AG09309 (cell line): ENCODE measurements at regions not wholly inside any gene's neighbourhood (a gene's known extent, or its start where the extent isn't known, plus 50 kb on each side); places are given as distances from the start of the nearest gene placed in this dataset.

ENCODE experiments used
- DNase-seq: peaks from one replicate; pipeline ENCODE4 v3.0.0-alpha.2; 2010; ENCODE audit warnings: low read depth
- H3K4me3 ChIP-seq: 2 replicates; pipeline ENCODE4 v1.5.1; 2011; ENCODE audit warnings: mild to moderate bottlenecking, low read depth, low read length, moderate library complexity; ENCODE audit not compliant: control insufficient read depth
- TF ChIP-seq, protein P1 (sequence below): IDR thresholded peaks from 2 replicates; pipeline ENCODE4 v1.5.1; 2011; ENCODE audit warnings: mild to moderate bottlenecking, low read depth, low read length, inconsistent platforms; ENCODE audit not compliant: insufficient read depth, control insufficient read depth; ENCODE audit errors: missing control alignments

DNA sequence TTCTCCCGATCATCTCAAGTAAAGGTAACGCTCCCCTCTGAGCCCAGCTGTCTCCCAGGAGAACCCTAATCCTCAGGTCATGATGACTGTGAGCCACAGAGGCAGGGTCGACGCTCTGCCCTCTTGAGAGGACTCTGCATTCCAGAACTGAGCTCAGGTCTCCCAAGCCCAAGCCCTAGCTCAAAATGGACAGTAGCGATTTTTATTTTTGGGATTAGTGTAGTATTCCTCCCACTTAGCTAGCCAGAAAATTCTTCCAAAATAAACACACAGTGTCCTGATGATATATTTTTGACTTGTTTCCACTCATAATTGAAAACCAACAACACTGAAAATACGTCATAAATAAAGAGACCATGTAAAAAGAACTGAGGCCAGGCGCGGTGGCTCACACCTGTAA is 462.0 kb upstream of the MGMT start:
- H3K4me3 ChIP-seq = no peak overlapping the region
- no peak for DNase-seq
- TF ChIP-seq, protein P1, sequence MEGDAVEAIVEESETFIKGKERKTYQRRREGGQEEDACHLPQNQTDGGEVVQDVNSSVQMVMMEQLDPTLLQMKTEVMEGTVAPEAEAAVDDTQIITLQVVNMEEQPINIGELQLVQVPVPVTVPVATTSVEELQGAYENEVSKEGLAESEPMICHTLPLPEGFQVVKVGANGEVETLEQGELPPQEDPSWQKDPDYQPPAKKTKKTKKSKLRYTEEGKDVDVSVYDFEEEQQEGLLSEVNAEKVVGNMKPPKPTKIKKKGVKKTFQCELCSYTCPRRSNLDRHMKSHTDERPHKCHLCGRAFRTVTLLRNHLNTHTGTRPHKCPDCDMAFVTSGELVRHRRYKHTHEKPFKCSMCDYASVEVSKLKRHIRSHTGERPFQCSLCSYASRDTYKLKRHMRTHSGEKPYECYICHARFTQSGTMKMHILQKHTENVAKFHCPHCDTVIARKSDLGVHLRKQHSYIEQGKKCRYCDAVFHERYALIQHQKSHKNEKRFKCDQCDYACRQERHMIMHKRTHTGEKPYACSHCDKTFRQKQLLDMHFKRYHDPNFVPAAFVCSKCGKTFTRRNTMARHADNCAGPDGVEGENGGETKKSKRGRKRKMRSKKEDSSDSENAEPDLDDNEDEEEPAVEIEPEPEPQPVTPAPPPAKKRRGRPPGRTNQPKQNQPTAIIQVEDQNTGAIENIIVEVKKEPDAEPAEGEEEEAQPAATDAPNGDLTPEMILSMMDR = no peak

DNA sequence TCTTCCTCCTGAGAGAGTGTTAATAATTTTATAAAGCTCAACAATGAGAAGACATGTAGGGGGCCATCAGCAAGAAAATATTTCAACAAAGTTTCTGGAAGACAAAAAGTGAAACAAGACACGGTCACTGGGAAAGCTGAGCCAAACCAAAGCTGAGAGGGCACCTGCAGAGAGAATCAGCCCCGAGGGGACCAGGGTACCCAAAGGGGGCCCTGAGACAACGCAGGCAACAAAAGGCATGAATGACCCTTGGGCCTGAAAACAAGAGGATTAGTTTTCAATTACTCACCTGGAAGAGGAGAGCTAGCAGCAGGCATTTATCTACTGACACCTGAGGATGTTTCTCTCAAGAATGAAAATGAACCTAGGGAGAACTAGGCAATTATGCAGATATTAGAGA is 461.2 kb upstream of the MGMT start:
- TF ChIP-seq, protein P1 = no peak

DNA sequence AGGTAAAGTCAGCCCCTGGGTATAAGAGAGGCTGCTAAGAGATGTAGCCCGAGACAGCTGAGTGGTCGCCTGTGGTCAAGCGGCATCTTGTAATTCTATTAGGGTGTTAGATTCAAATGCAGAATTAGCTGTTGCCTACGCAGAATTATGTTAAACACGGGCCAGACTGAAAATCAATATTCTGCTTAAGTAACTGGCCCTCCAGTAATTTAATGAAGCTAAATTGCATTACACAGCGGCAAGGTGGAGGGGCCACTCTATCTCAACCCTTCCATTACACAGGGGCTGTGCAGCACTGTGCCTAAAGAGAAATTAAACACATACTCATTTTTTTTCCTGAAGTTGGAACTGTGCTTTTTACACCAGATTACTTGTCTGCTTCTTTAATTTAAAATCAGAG is 448.5 kb upstream of the MGMT start:
- TF ChIP-seq, protein P1 = no peak
- no peak for DNase-seq

More for the DNA sequence above, 461.2 kb upstream of the MGMT start:
- H3K4me3 ChIP-seq = no peak overlapping the region
- no peak for DNase-seq

DNA sequence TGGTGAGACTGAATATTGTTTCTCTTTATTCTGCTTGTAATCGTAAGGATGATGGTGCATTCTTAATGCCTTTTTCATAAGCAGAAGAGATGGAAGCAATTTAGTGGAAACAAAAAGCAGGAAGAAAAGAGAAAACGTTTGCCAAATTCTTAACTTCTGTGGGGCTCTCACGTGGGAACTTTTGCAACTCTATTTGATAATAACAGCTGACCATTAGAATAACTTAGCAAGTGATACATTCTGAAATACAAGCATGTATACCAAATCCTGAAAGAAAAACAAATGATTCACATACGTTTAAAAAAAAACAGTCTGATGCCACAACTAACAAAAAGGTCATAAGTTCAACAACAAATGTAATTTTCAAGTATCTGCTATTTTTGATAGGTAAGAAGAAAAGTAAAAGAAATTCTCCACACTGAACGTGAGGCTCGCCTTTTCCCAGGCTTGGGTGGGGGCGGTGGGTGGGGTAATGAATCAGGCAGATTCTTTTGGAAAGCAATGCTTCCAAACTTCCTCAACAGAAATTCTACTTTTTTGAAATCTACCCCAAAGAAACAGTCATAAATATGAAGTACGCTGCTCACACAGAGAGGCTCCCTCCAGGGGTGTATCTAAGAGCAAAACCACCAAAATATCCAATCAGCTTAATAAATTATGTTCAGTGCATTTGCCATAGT is 446.2 kb upstream of the MGMT start:
- no peak for DNase-seq
- TF ChIP-seq, protein P1 = no peak

More for the DNA sequence above, 448.5 kb upstream of the MGMT start:
- H3K4me3 ChIP-seq = no peak overlapping the region

DNA sequence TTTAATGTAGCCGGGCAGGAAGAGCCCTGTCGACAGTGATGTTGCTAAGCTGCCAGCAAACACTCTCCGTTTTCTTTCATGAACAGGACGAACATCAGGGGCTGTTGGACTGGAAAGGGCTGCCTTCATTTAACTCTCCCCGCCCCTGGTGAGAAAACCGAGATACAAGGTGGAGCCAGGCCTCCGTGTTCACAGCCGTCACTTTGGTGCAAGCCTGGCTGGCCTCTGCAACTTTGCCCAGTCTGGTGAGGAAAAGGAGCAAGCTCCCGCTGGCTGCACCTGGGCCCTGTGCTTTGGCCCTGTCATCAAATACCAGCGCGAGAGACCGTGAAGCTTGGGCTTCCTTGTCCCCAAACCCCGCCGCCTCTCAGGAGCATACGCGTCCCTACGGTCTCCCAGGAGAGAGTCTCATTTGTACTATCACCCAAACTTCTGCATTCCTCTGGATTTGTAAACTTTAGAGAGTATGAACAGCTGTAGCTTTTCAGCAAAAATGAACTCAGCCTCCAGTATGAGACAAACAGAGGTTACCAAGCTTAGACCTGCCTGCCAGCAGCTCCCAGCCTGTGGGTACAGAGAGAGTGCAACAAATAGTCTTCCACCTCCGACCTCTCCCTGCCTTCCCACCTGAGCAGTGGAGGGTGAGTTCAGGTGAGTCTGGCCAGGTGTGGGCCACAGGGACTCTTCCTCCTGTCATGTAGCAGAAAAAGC is 445.3 kb upstream of the MGMT start:
- TF ChIP-seq, protein P1 = no peak
- no peak for DNase-seq
- no peak overlapping the region for H3K4me3 ChIP-seq

More for the DNA sequence above, 446.2 kb upstream of the MGMT start:
- H3K4me3 ChIP-seq = no peak overlapping the region

DNA sequence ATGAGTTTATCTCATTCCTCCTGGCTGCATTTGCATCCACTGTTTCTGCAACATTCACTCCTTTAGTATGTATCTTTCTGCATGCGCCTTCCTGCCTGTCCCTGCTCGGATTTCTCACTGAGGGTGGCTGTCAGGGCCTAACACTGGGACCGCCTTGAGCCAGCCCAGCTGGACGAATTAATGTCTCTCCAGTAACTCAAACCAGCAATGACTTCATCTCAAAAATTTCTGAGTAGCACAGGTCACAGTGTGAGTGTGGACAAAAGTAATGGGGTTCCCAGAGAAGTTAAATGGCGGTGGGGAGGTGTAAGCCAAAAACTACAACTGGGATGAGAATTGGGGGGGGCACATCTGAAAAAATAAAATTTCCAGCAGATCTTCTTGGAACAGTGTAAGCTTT is 444.0 kb upstream of the MGMT start:
- no peak for DNase-seq
- H3K4me3 ChIP-seq = no peak overlapping the region
- TF ChIP-seq, protein P1 = no peak
